ENCODE measurements at regions not wholly inside any gene's neighbourhood (a gene's known extent, or its start where the extent isn't known, plus 50 kb on each side); places are given as distances from the start of the nearest gene placed in this dataset.

GRCh38 chr5:3811116-3811515 is 215.5 kb downstream of the IRX1 start:
- POLR2A ChIA-PET, result no interaction called here
- Mint-ChIP-seq H3K4me1 (no peaks in the 10 kb centered on the region), H3K9me3 (ENCODE audit: insufficient read depth) (peaks cover 16% of the 10 kb centered on the region), H3K27me3 (no peaks in the 10 kb centered on the region), H3K4me3 (no peak overlapping the region), H3K27ac (no peak overlapping the region)
- Histone ChIP-seq H4K20me1 (ENCODE audit: control insufficient read depth, insufficient read depth, low read length, poor library complexity, severe bottlenecking) (no peaks in the 10 kb centered on the region), H3K36me3 (replicated peaks in 1 of 2; ENCODE audit: control extremely low read depth in 1 of 2, control insufficient read depth in 1 of 2, extremely low read depth in 1 of 2, insufficient read depth in 2 of 2, low read length in 1 of 2) (no peaks in the 10 kb centered on the region), H3K79me2 (ENCODE audit: control insufficient read depth, insufficient read depth, low read length) (no peaks in the 10 kb centered on the region), H3K27me3 (replicated peaks in 1 of 4; ENCODE audit: control extremely low read depth in 1 of 4, control insufficient read depth in 3 of 4, insufficient read depth in 4 of 4, low read length in 3 of 4) (no peaks in the 10 kb centered on the region), H3K9ac (ENCODE audit: low read length) (no peak overlapping the region), H2AFZ (ENCODE audit: insufficient read depth, low read depth, low read length, poor library complexity, severe bottlenecking) (no peak overlapping the region), H3K4me2 (replicated peaks; ENCODE audit: low read depth, low read length, poor library complexity, severe bottlenecking) (no peak overlapping the region), H3K4me1 (ENCODE audit: control insufficient read depth in 2 of 2, insufficient read depth in 2 of 2, low read length in 2 of 2) (no peaks in the 10 kb centered on the region), H3K9me3 (ENCODE audit: control extremely low read depth in 1 of 3, control insufficient read depth in 2 of 3, insufficient read depth in 1 of 3, low read length in 2 of 3) (peaks cover 0 to 2% (median 0%) of the 10 kb centered on the region in 3 donors), H3K27ac (ENCODE audit: low read length in 2 of 2) (no peak overlapping the region), H3K4me3 (ENCODE audit: control extremely low read depth in 1 of 5, extremely low read depth in 1 of 5, insufficient read depth in 1 of 5, low read depth in 2 of 5, low read length in 4 of 5) (no peak overlapping the region)
- CTCF ChIA-PET, result no interaction called here
- no peak for TF ChIP-seq EZH2 (IDR thresholded peaks at IDR 0.05; ENCODE audit: borderline replicate concordance, insufficient read depth, low read depth, low read length, poor library complexity, severe bottlenecking)
- WGBS (ENCODE audit: insufficient coverage), result no CpG with 5 or more reads among the region's 1 CpG
- DNase-seq (no peak), ATAC-seq (ENCODE audit: low read depth) (no peak)
- intact Hi-C loops (cut with micrococcal nuclease), result no loop called here

- WGBS (ENCODE audit: insufficient coverage), result no CpG with 5 or more reads among the region's 6 CpGs
- TF ChIP-seq EZH2 (IDR thresholded peaks at IDR 0.05; ENCODE audit: borderline replicate concordance, insufficient read depth, low read depth, low read length, poor library complexity, severe bottlenecking) (no peak), CTCF (IDR thresholded peaks at IDR 0.05) (no peak)
- no peak overlapping the region for H3K4me3 Mint-ChIP-seq
- ATAC-seq (ENCODE audit: low read depth), result no peak
- ChIA-PET CTCF (no interaction called here), POLR2A (no interaction called here)
- Histone ChIP-seq H3K9ac (ENCODE audit: low read length) (no peak overlapping the region), H3K27ac (ENCODE audit: low read length in 2 of 2) (no peak overlapping the region), H3K79me2 (ENCODE audit: control insufficient read depth, insufficient read depth, low read length) (no peaks in the 10 kb centered on the region), H3K9me3 (ENCODE audit: control extremely low read depth in 1 of 3, control insufficient read depth in 2 of 3, insufficient read depth in 1 of 3, low read length in 2 of 3) (peaks cover 0 to 4% (median 0%) of the 10 kb centered on the region in 3 donors), H3K4me3 (ENCODE audit: control extremely low read depth in 1 of 5, extremely low read depth in 1 of 5, insufficient read depth in 1 of 5, low read depth in 2 of 5, low read length in 4 of 5) (no peak overlapping the region), H2AFZ (ENCODE audit: insufficient read depth, low read depth, low read length, poor library complexity, severe bottlenecking) (no peak overlapping the region), H3K36me3 (replicated peaks in 1 of 2; ENCODE audit: control extremely low read depth in 1 of 2, control insufficient read depth in 1 of 2, extremely low read depth in 1 of 2, insufficient read depth in 2 of 2, low read length in 1 of 2) (no peaks in the 10 kb centered on the region), H3K4me1 (ENCODE audit: control insufficient read depth in 2 of 2, insufficient read depth in 2 of 2, low read length in 2 of 2) (no peaks in the 10 kb centered on the region), H3K4me2 (replicated peaks; ENCODE audit: low read depth, low read length, poor library complexity, severe bottlenecking) (no peak overlapping the region), H3K27me3 (replicated peaks in 1 of 4; ENCODE audit: control extremely low read depth in 1 of 4, control insufficient read depth in 3 of 4, insufficient read depth in 4 of 4, low read length in 3 of 4) (no peaks in the 10 kb centered on the region), H4K20me1 (ENCODE audit: control insufficient read depth, insufficient read depth, low read length, poor library complexity, severe bottlenecking) (no peaks in the 10 kb centered on the region)
- intact Hi-C loops (cut with micrococcal nuclease), result no loop called here
- no peaks in the 10 kb centered on the region for H3K4me1 Mint-ChIP-seq
- DNase-seq, result no peak
- H3K27ac Mint-ChIP-seq, result no peak overlapping the region
- no peaks in the 10 kb centered on the region for H3K27me3 Mint-ChIP-seq
- peaks cover 6% of the 10 kb centered on the region for H3K9me3 Mint-ChIP-seq (ENCODE audit: insufficient read depth)
These were observed 223.0 kb downstream of the IRX1 start for GRCh38 chr5:3818624-3819023.
